IMR-90 (cell line): ENCODE measurements at regions not wholly inside any gene's neighbourhood (a gene's known extent, or its start where the extent isn't known, plus 50 kb on each side); places are given as distances from the start of the nearest gene placed in this dataset.

ENCODE experiments used
- ATAC-seq: fragments of 200-7000 bp; cut with Tn5 transposase; 2 replicates; pipeline ENCODE4 v1.9.1; 2020; ENCODE audit warnings: low read depth, mild to moderate bottlenecking, moderate library complexity
- BruUV-seq: library from RNA; stranded (reverse); fragments of 400-500 nt; replicated peaks from 2 replicates; lab custom pipeline; 2021; lab: Mats Ljungman, UMichigan
- CTCF ChIA-PET: fragments of 300-600 bp; formaldehyde crosslinking; extraction: SDS; loops from one replicate; lab custom pipeline; 2021; ENCODE audit warnings: antibody characterized with exemption; lab: Yijun Ruan, JAX
- POLR2A ChIA-PET: fragments of 300-600 bp; sonication (Branson Sonifier 250); formaldehyde crosslinking; loops from one replicate; lab custom pipeline; 2022; ENCODE audit warnings: antibody characterized with exemption; ENCODE audit not compliant: unreplicated experiment; lab: Charles Lee
- DNase-seq: peaks from one replicate; pipeline ENCODE4 v3.0.0; 2013
- H2AFZ ChIP-seq: replicated peaks from 2 replicates; pipeline ENCODE3; 2013; ENCODE audit warnings: low read length, mild to moderate bottlenecking; ENCODE audit not compliant: poor library complexity
- H2AK5ac ChIP-seq: 2 replicates; pipeline ENCODE4 v1.6.1; 2013; ENCODE audit warnings: low read depth, low read length, inconsistent platforms
- H2AK9ac ChIP-seq: replicated peaks from 2 replicates; pipeline ENCODE3; 2013; ENCODE audit warnings: mild to moderate bottlenecking, low read depth, low read length, moderate library complexity; ENCODE audit not compliant: poor library complexity
- H2BK120ac ChIP-seq: 2 replicates; pipeline ENCODE4 v1.6.1; 2013; ENCODE audit warnings: low read depth, low read length, inconsistent platforms
- H2BK15ac ChIP-seq: 3 replicates; pipeline ENCODE4 v1.6.1; 2013; ENCODE audit warnings: low read depth, low read length, inconsistent platforms
- H2BK20ac ChIP-seq: 2 replicates; pipeline ENCODE4 v1.6.1; 2013; ENCODE audit warnings: low read depth, mild to moderate bottlenecking, inconsistent platforms, low read length, moderate library complexity
- H2BK5ac ChIP-seq: 2 replicates; pipeline ENCODE4 v1.6.1; 2013; ENCODE audit warnings: mild to moderate bottlenecking, low read depth, low read length, inconsistent platforms; ENCODE audit not compliant: poor library complexity, severe bottlenecking
- H3K14ac ChIP-seq: replicated peaks from 2 replicates; pipeline ENCODE4 v1.6.1; 2013; ENCODE audit warnings: low read depth, low read length, inconsistent platforms
- H3K18ac ChIP-seq: 2 replicates; pipeline ENCODE4 v1.6.1; 2013; ENCODE audit warnings: low read depth, low read length, control low read depth
- H3K23ac ChIP-seq: 2 replicates; pipeline ENCODE4 v1.6.1; 2013; ENCODE audit warnings: low read depth, low read length, inconsistent platforms
- H3K27ac ChIP-seq: 2 replicates; pipeline ENCODE4 v1.5.1; 2013; ENCODE audit warnings: mild to moderate bottlenecking, control low read depth, low read length; ENCODE audit not compliant: insufficient read depth
- H3K27me3 ChIP-seq: 2 replicates; pipeline ENCODE4 v1.6.1; 2013; ENCODE audit warnings: low read length; ENCODE audit not compliant: control insufficient read depth, insufficient read depth
- H3K36me3 ChIP-seq: 2 replicates; pipeline ENCODE4 v1.6.1; 2013; ENCODE audit warnings: low read length, mixed read lengths; ENCODE audit not compliant: control insufficient read depth, insufficient read depth
- H3K4ac ChIP-seq: 2 replicates; pipeline ENCODE4 v1.6.1; 2013; ENCODE audit warnings: low read depth, low read length, inconsistent platforms
- H3K4me1 ChIP-seq: 2 replicates; pipeline ENCODE4 v1.6.1; 2013; ENCODE audit warnings: low read length, mixed read lengths; ENCODE audit not compliant: control insufficient read depth, insufficient read depth
- H3K4me2 ChIP-seq: 2 replicates; pipeline ENCODE4 v1.6.1; 2013; ENCODE audit warnings: low read depth, mild to moderate bottlenecking, control low read depth, low read length, moderate library complexity
- H3K4me3 ChIP-seq: 2 replicates; pipeline ENCODE4 v1.5.1; 2013; ENCODE audit warnings: low read depth, mild to moderate bottlenecking, control low read depth, low read length, moderate library complexity; ENCODE audit not compliant: insufficient read depth
- H3K56ac ChIP-seq: 2 replicates; pipeline ENCODE4 v1.6.1; 2013; ENCODE audit warnings: low read length, inconsistent platforms; ENCODE audit not compliant: insufficient read depth; ENCODE audit errors: extremely low read depth
- H3K79me1 ChIP-seq, 2 experiments: 2 replicates each; pipeline ENCODE4 v1.6.1; 2013; ENCODE audit warnings: low read length in 2 of 2, inconsistent platforms in 1 of 2, low read depth in 1 of 2
- H3K9ac ChIP-seq: 2 replicates; pipeline ENCODE4 v1.6.1; 2013; ENCODE audit warnings: low read depth, low read length, control low read depth
- H3K9me1 ChIP-seq: 2 replicates; pipeline ENCODE4 v1.6.1; 2013; ENCODE audit warnings: low read length, inconsistent platforms; ENCODE audit not compliant: insufficient read depth
- H3K9me3 ChIP-seq: 2 replicates; pipeline ENCODE4 v1.6.1; 2013; ENCODE audit warnings: low read length; ENCODE audit not compliant: control insufficient read depth, insufficient read depth
- H4K20me1 ChIP-seq: 2 replicates; pipeline ENCODE4 v1.6.1; 2013; ENCODE audit warnings: low read length, inconsistent platforms; ENCODE audit not compliant: insufficient read depth
- H4K5ac ChIP-seq: 2 replicates; pipeline ENCODE4 v1.6.1; 2013; ENCODE audit warnings: mild to moderate bottlenecking, low read depth, low read length, control low read depth
- H4K8ac ChIP-seq, 2 experiments: 2 replicates each; pipeline ENCODE4 v1.6.1; 2013; ENCODE audit warnings: low read depth in 2 of 2, low read length in 2 of 2, control low read depth in 1 of 2, inconsistent platforms in 1 of 2
- H4K91ac ChIP-seq: 2 replicates; pipeline ENCODE4 v1.6.1; 2013; ENCODE audit warnings: low read depth, low read length, inconsistent platforms; ENCODE audit not compliant: insufficient read depth
- BHLHE40 ChIP-seq: fragments of 150-350 bp; IDR thresholded peaks from 2 replicates; pipeline ENCODE4 v1.6.1; 2016; ENCODE audit warnings: mild to moderate bottlenecking, low read depth, low read length
- CHD1 ChIP-seq: IDR thresholded peaks from 2 replicates; pipeline ENCODE4 v1.6.1; 2012; ENCODE audit warnings: low read depth, low read length, improper control_type of control experiment
- ELK1 ChIP-seq: fragments of 150-350 bp; IDR thresholded peaks from 2 replicates; pipeline ENCODE4 v1.6.1; 2016; ENCODE audit warnings: low read depth, mild to moderate bottlenecking, low read length, moderate library complexity, borderline replicate concordance
- MAFK ChIP-seq: IDR thresholded peaks from 2 replicates; pipeline ENCODE4 v1.6.1; 2012; ENCODE audit warnings: low read depth, low read length, improper control_type of control experiment
- MAZ ChIP-seq: IDR thresholded peaks from 2 replicates; pipeline ENCODE4 v1.6.1; 2012; ENCODE audit warnings: low read depth, mild to moderate bottlenecking, low read length, improper control_type of control experiment, moderate library complexity, borderline replicate concordance
- NFE2L2 ChIP-seq: fragments of 150-350 bp; IDR thresholded peaks from 2 replicates; pipeline ENCODE4 v1.6.1; 2016; ENCODE audit warnings: low read depth, mild to moderate bottlenecking, low read length
- RAD21 ChIP-seq: IDR thresholded peaks from 2 replicates; pipeline ENCODE4 v1.6.1; 2012; ENCODE audit warnings: low read length, improper control_type of control experiment
- RCOR1 ChIP-seq: IDR thresholded peaks from 2 replicates; pipeline ENCODE4 v1.6.1; 2012; ENCODE audit warnings: mild to moderate bottlenecking, low read length, improper control_type of control experiment; ENCODE audit not compliant: insufficient replicate concordance
- RFX5 ChIP-seq: IDR thresholded peaks from 2 replicates; pipeline ENCODE4 v1.8.0; 2012; ENCODE audit warnings: low read depth, mild to moderate bottlenecking, low read length, moderate library complexity
- WGBS, 2 experiments: methylation state at CpG; one replicate each; pipeline versions ENCODE4 v1.1.5 to v1.1.7; 2013; ENCODE audit warnings: missing lambda C conversion rate in 2 of 2; ENCODE audit not compliant: insufficient read length in 1 of 2; ENCODE audit errors: extremely low coverage in 2 of 2; 5-methylcytosine and 5-hydroxymethylcytosine counted together
- dilution Hi-C: fragments of 300-500 bp; cut with HindIII; formaldehyde crosslinking; loops from one replicate; pipeline ENCODE4 v1.14.3; 2018; ENCODE audit warnings: low sequenced_read_pairs; ENCODE audit not compliant: unreplicated experiment
- in situ Hi-C: fragments of 300-500 bp; cut with MboI; formaldehyde crosslinking; loops from 3 replicates; pipeline ENCODE4 v1.14.3; 2019; ENCODE audit warnings: low sequenced_read_pairs, inconsistent platforms, mixed read lengths
- intact Hi-C: fragments of 100-400 bp; cut with micrococcal nuclease; formaldehyde crosslinking; loops from 2 replicates; pipeline ENCODE4 v1.10.0; 2022
- TF ChIP-seq, protein P1 (sequence below): fragments of 150-350 bp; IDR thresholded peaks from 2 replicates; pipeline ENCODE4 v1.6.1; 2017; ENCODE audit warnings: mild to moderate bottlenecking, antibody characterized with exemption, low read length, low read depth

DNA sequence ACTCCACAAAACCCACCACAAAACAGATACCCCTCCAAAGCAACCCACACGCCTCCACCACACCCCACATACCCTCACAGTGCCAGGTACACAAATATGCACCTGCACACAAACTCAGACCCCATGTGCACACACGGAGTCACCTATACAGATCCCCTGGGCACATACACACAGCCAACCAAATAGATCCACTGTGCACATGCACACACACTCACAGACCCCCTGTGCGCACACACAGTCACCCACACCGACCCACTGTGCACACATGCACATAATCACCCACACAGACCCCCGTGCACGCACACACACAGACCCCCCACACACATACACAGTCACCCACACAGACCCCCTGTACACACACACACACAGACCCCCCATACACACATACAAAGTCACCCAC, 107.8 kb downstream of the HSPH1 start:
- H2BK5ac ChIP-seq, result no peak overlapping the region
- TF ChIP-seq RAD21 (no peak), MAFK (no peak), RCOR1 (no peak), CHD1 (no peak), NFE2L2 (no peak), RFX5 (no peak), ELK1 (no peak), BHLHE40 (no peak), MAZ (no peak)
- TF ChIP-seq, protein P1, sequence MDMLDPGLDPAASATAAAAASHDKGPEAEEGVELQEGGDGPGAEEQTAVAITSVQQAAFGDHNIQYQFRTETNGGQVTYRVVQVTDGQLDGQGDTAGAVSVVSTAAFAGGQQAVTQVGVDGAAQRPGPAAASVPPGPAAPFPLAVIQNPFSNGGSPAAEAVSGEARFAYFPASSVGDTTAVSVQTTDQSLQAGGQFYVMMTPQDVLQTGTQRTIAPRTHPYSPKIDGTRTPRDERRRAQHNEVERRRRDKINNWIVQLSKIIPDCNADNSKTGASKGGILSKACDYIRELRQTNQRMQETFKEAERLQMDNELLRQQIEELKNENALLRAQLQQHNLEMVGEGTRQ, result no peak
- H4K5ac ChIP-seq, result no peak overlapping the region
- no peak overlapping the region for H2BK20ac ChIP-seq
- H3K23ac ChIP-seq, result no peak overlapping the region
- no peak overlapping the region for H2AFZ ChIP-seq
- ATAC-seq, result no peak
- no peak overlapping the region for H4K91ac ChIP-seq
- H3K4me1 ChIP-seq, result peaks cover 1% of the 10 kb centered on the region; the same call in 1 of the 2 replicates
- no TSS peak for BruUV-seq
- no peaks in the 10 kb centered on the region for H3K9me3 ChIP-seq
- H3K4me3 ChIP-seq, result no peak overlapping the region
- H3K36me3 ChIP-seq, result no peaks in the 10 kb centered on the region
- H3K56ac ChIP-seq, result no peak overlapping the region
- no peak overlapping the region for H2BK15ac ChIP-seq
- no peak overlapping the region for H3K9ac ChIP-seq
- H3K4me2 ChIP-seq, result no peak overlapping the region
- DNase-seq, result no peak
- no peak overlapping the region for H3K27ac ChIP-seq
- no peak overlapping the region for H3K18ac ChIP-seq
- dilution Hi-C loops, result no loop called here
- intact Hi-C loops, result no loop called here
- 70% methylated on average over 2 of the region's 6 CpGs; no CpG with 5 or more reads in 1 of the 2 experiments for WGBS, 2 experiments
- ChIA-PET CTCF (no interaction called here), POLR2A (no interaction called here)
- peaks cover 3% of the 10 kb centered on the region; the same call in 1 of the 2 replicates for H3K27me3 ChIP-seq
- in situ Hi-C loops, result no loop called here
- no peaks in the 10 kb centered on the region for H3K79me1 ChIP-seq
- no peak overlapping the region for H3K14ac ChIP-seq
- no peak overlapping the region for H2AK9ac ChIP-seq
- H2BK120ac ChIP-seq, result no peak overlapping the region
- H4K8ac ChIP-seq, result no peak overlapping the region
- H2AK5ac ChIP-seq, result no peak overlapping the region
- no peak overlapping the region for H3K4ac ChIP-seq
- H4K20me1 ChIP-seq, result no peaks in the 10 kb centered on the region
- H3K9me1 ChIP-seq, result no peaks in the 10 kb centered on the region
